Epithelial cell of proximal tubule (primary cell): ENCODE measurements at regions not wholly inside any gene's neighbourhood (a gene's known extent, or its start where the extent isn't known, plus 50 kb on each side); places are given as distances from the start of the nearest gene placed in this dataset.

Experiments used
- DNase-seq: peaks from one replicate; pipeline ENCODE4 v3.0.0-alpha.2; 2011; ENCODE audit warnings: low read depth
- H3K4me3 ChIP-seq: 2 replicates; pipeline ENCODE4 v1.5.1; 2011; ENCODE audit warnings: low read depth, mild to moderate bottlenecking, low read length
- TF ChIP-seq, protein P1 (sequence below): conservative IDR thresholded peaks from 2 replicates; pipeline ENCODE4 v1.5.1; 2012; ENCODE audit warnings: low read depth, mild to moderate bottlenecking, low read length

DNA sequence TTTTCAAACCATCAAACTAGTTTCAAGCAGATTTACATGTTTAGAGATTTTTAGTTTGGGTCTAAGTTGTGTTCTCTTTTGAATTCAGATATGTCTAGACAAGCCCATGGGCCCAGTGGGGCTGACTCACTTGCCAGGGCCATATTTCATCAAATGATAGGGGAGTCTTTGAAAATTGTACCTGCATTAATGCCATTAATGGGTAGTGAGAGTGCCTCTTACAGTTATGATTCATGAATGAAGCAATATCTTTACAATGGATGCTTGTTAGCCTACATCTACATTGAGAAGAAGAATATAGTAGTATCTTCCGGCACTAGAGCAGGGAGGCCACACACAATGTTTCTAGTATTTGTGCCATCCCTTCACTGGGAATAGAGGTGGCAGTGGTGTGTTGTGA, 174.2 kb upstream of the E2F7 start:
- TF ChIP-seq, protein P1, sequence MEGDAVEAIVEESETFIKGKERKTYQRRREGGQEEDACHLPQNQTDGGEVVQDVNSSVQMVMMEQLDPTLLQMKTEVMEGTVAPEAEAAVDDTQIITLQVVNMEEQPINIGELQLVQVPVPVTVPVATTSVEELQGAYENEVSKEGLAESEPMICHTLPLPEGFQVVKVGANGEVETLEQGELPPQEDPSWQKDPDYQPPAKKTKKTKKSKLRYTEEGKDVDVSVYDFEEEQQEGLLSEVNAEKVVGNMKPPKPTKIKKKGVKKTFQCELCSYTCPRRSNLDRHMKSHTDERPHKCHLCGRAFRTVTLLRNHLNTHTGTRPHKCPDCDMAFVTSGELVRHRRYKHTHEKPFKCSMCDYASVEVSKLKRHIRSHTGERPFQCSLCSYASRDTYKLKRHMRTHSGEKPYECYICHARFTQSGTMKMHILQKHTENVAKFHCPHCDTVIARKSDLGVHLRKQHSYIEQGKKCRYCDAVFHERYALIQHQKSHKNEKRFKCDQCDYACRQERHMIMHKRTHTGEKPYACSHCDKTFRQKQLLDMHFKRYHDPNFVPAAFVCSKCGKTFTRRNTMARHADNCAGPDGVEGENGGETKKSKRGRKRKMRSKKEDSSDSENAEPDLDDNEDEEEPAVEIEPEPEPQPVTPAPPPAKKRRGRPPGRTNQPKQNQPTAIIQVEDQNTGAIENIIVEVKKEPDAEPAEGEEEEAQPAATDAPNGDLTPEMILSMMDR = no peak
- no peak overlapping the region for H3K4me3 ChIP-seq
- DNase-seq = no peak

DNA sequence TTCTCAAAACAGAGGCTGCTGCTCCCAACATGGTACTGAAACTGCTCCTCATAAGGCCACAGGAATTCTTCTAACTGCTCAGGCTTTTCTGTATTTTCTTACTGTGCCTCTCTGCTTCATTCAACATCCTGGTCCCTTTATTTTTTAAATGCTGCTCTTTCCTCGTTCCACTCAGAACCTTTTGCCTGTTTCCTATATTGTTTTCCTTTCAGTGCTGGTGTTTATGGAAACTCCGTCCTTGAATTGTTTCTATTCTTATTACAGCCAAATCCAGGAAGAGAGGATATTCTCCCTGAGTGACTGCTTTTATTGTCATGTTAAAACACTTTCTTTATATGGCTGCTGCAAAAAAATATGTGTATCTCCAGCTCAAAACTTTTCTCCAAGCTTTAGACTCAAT, 173.0 kb upstream of the E2F7 start:
- TF ChIP-seq, protein P1 = no peak
- no peak for DNase-seq
- no peak overlapping the region for H3K4me3 ChIP-seq

DNA sequence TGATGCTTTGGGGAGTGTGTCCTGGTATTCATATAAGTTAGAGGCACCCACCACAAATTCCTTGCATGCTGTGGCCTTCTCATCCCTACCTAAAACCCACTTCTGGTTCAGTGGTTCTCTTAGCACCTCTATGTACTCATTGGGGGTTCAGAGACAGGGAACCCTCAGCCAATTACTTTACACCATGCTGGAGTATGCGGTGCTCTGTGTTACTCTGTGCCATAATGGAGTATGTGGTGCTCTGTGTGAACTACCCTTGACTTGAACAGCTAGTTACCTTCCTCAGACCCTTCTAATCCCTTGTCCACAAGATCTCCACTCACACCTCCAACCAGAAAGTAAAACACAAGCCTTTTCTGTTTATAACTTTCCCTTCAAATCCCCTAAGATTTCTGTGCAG, 172.5 kb upstream of the E2F7 start:
- TF ChIP-seq, protein P1 = no peak
- DNase-seq = no peak
- no peak overlapping the region for H3K4me3 ChIP-seq

DNA sequence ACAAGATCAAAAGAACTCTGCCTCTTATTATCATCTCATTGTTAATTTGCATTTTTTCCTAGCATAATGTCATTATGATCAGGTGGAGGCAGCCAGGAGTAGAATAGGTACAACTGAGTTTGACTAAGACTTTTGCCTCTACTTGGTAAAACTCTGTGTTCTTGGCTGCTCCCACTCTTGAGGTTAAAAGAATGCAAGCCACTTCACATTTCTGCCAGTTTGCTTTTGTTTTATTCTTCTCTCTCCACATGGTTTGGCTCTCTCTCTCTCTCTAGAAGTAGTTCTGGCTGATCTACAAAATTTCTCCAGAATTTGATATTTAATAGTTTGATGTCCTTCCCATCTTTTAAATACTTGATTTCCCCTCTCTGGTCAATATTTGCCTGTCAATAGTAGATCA, 170.7 kb upstream of the E2F7 start:
- TF ChIP-seq, protein P1 = no peak
- DNase-seq = no peak
- no peak overlapping the region for H3K4me3 ChIP-seq

DNA sequence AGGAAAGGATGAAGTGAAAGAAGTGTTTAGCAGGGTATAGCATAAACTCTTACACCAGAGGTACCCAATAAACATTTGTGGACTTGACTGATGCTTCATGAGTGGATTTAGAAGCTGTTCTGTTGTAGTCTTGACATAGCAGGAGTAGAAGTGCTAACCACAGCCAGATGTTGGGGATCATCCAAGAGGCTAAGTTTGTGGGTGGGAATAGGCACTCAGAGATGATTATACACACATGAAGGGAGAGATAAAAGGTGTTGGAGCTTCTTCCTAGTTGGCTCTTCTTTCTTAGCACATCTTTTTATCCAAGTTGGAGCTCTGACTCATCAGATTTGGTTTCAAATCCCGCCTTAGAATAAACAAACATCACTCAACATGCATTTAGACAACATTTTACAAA, 166.7 kb upstream of the E2F7 start:
- TF ChIP-seq, protein P1 = no peak
- DNase-seq = no peak
- H3K4me3 ChIP-seq = no peak overlapping the region

DNA sequence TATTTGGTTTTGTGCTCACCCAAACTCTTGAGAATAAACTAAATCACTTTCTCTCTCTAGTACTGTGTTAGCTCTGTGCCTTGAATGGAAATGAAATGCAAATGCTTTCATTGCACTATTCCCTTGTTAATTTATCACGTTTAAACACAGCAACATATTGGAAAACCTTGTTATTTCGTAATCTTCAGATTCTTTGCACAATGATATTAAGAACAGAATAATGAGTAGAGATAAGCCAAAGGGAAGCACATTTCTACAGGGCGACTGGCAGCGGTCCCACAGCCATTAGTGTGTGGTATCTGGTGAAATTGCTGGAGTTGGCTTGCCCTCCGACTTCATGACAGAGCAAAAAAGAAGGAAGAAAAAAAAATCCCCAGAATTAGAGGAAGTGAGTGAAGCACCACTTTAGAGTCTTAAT, 166.1 kb upstream of the E2F7 start:
- no peak for DNase-seq
- TF ChIP-seq, protein P1 = no peak
- no peak overlapping the region for H3K4me3 ChIP-seq

DNA sequence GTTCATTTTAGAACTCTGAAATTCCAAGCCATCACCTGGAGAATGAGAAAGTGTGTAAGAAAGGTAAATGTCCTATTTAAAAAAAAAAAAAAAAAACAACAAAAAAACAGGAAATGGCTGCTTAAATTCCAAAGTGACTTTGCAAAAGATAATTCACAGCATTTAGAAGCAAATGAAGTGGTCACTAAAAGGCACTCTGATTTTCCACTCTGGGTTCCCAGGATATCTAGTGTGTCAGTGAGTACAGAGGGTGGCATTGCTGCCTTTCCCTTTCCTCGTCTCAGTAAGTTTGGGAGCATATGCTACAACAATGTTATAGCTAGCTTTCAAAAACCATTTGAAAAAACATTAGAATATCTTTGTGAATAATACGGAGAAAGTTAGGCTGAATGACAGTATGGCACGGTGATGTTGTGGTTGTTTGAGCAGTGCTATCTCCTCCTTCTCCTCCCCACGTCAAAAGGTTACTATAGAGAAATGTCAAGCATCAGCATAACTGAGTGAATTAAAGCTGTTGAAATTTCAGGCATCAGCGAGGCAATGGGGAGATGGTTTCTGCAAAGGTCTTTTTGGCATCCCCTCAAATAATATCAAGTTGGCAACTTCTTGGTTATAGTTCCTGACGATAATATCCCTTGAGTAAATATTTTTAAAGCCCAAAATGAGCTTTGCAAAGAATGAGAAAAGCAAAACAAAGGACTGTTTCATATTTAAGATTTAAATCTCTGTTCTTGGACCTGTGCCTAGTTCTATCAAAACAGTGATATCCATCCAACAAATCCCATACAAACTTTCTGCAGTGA, 164.5 kb upstream of the E2F7 start:
- no peak overlapping the region for H3K4me3 ChIP-seq
- TF ChIP-seq, protein P1 = no peak
- DNase-seq = no peak
